ENCODE measurements at regions not wholly inside any gene's neighbourhood (a gene's known extent, or its start where the extent isn't known, plus 50 kb on each side); places are given as distances from the start of the nearest gene placed in this dataset.

GRCh38 chr9:115378758-115379157 lies 260.8 kb upstream of the TNC start:
- Histone ChIP-seq H3K4me1 (ENCODE audit: control insufficient read depth, extremely low read depth, insufficient read depth, low read length) (peaks cover 12% of the 10 kb centered on the region), H3K9me1 (ENCODE audit: control insufficient read depth, extremely low read depth, insufficient read depth, low read length) (no peaks in the 10 kb centered on the region), H3K9ac (ENCODE audit: control insufficient read depth, extremely low read depth, insufficient read depth, low read length) (no peak overlapping the region), H3K79me2 (ENCODE audit: control insufficient read depth, insufficient read depth, low read length) (no peaks in the 10 kb centered on the region), H4K20me1 (ENCODE audit: control insufficient read depth, extremely low read depth, insufficient read depth, low read length) (no peaks in the 10 kb centered on the region), H3K27ac (ENCODE audit: control insufficient read depth, insufficient read depth, low read length) (no peak overlapping the region), H3K9me3 (ENCODE audit: control insufficient read depth, low read depth, low read length) (peaks cover 3% of the 10 kb centered on the region), H2AFZ (ENCODE audit: control insufficient read depth, low read length) (no peak overlapping the region), H3K4me3 (ENCODE audit: control insufficient read depth in 2 of 3, extremely low read depth in 1 of 3, insufficient read depth in 2 of 3, low read depth in 1 of 3, low read length in 3 of 3) (no peak overlapping the region), H3K4me2 (ENCODE audit: control insufficient read depth, extremely low read depth, insufficient read depth, low read depth, low read length) (no peak overlapping the region), H3K27me3 (ENCODE audit: control insufficient read depth, extremely low read depth, insufficient read depth, low read length) (no peaks in the 10 kb centered on the region), H3K36me3 (ENCODE audit: control insufficient read depth in 2 of 2, extremely low read depth in 1 of 2, insufficient read depth in 2 of 2, low read length in 2 of 2) (no peaks in the 10 kb centered on the region)
- dilution Hi-C loops (cut with MboI; ENCODE audit: extremely low pct_ligation_motif_present, low sequenced_read_pairs): no loop called here
- DNase-seq (ENCODE audit: low read depth, low spot score) (no peak), FAIRE-seq (no peak)
- TF ChIP-seq EZH2 (IDR thresholded peaks at IDR 0.05; ENCODE audit: low read length) (no peak), CTCF (optimal IDR thresholded peaks at IDR 0.05 in 1 of 3, IDR thresholded peaks at IDR 0.05 in 1 of 3, conservative IDR thresholded peaks at IDR 0.05 in 1 of 3; ENCODE audit: extremely low read depth in 1 of 3, insufficient read depth in 2 of 3, low read length in 3 of 3) (no peak)

GRCh38 chr9:115379719-115380118 lies 261.8 kb upstream of the TNC start:
- Histone ChIP-seq H3K79me2 (ENCODE audit: control insufficient read depth, insufficient read depth, low read length) (no peaks in the 10 kb centered on the region), H3K27me3 (ENCODE audit: control insufficient read depth, extremely low read depth, insufficient read depth, low read length) (no peaks in the 10 kb centered on the region), H3K9me1 (ENCODE audit: control insufficient read depth, extremely low read depth, insufficient read depth, low read length) (no peaks in the 10 kb centered on the region), H3K4me1 (ENCODE audit: control insufficient read depth, extremely low read depth, insufficient read depth, low read length) (peaks cover 2% of the 10 kb centered on the region), H3K27ac (ENCODE audit: control insufficient read depth, insufficient read depth, low read length) (no peak overlapping the region), H2AFZ (ENCODE audit: control insufficient read depth, low read length) (no peak overlapping the region), H3K4me3 (ENCODE audit: control insufficient read depth in 2 of 3, extremely low read depth in 1 of 3, insufficient read depth in 2 of 3, low read depth in 1 of 3, low read length in 3 of 3) (no peak overlapping the region), H3K9ac (ENCODE audit: control insufficient read depth, extremely low read depth, insufficient read depth, low read length) (no peak overlapping the region), H3K9me3 (ENCODE audit: control insufficient read depth, low read depth, low read length) (peaks cover 3% of the 10 kb centered on the region), H4K20me1 (ENCODE audit: control insufficient read depth, extremely low read depth, insufficient read depth, low read length) (no peaks in the 10 kb centered on the region), H3K4me2 (ENCODE audit: control insufficient read depth, extremely low read depth, insufficient read depth, low read depth, low read length) (no peak overlapping the region), H3K36me3 (ENCODE audit: control insufficient read depth in 2 of 2, extremely low read depth in 1 of 2, insufficient read depth in 2 of 2, low read length in 2 of 2) (no peaks in the 10 kb centered on the region)
- no peak for FAIRE-seq
- DNase-seq (ENCODE audit: low read depth, low spot score): no peak
- TF ChIP-seq CTCF (optimal IDR thresholded peaks at IDR 0.05 in 1 of 3, IDR thresholded peaks at IDR 0.05 in 1 of 3, conservative IDR thresholded peaks at IDR 0.05 in 1 of 3; ENCODE audit: extremely low read depth in 1 of 3, insufficient read depth in 2 of 3, low read length in 3 of 3) (no peak), EZH2 (IDR thresholded peaks at IDR 0.05; ENCODE audit: low read length) (no peak)
- dilution Hi-C loops (cut with MboI; ENCODE audit: extremely low pct_ligation_motif_present, low sequenced_read_pairs): no loop called here
